ENCODE measurements at regions not wholly inside any gene's neighbourhood (a gene's known extent, or its start where the extent isn't known, plus 50 kb on each side); places are given as distances from the start of the nearest gene placed in this dataset.

GRCh38 chr9:14447103-14447502 is 133.2 kb upstream of the NFIB start:
- in situ Hi-C loops (cut with MboI; ENCODE audit: low sequenced_read_pairs in 4 of 4) (loop anchor here in 1 of 4 donors (25.0 kb wide), 2 partner anchors 110 to 1235 kb away; no protein-coding TSS in a partner anchor), intact Hi-C loops (cut with DNase I; ENCODE audit: low total_unique reads) (no loop called here)

GRCh38 chr9:14445946-14446345 is 132.0 kb upstream of the NFIB start:
- Histone ChIP-seq H3K4me3 (no peak overlapping the region), H3K27me3 (no peaks in the 10 kb centered on the region), H3K9me3 (peaks cover 0 to 4% (median 0%) of the 10 kb centered on the region in 3 donors), H3K4me1 (no peaks in the 10 kb centered on the region), H3K36me3 (no peaks in the 10 kb centered on the region), H3K27ac (no peak overlapping the region)
- DNase-seq, result no peak
- in situ Hi-C loops (cut with MboI; ENCODE audit: low sequenced_read_pairs in 4 of 4), result loop anchor here in 1 of 4 donors (25.0 kb wide), 2 partner anchors 109 to 1234 kb away; no protein-coding TSS in a partner anchor
- no peak for TF ChIP-seq CTCF (IDR thresholded peaks at IDR 0.05 in 4 of 5, conservative IDR thresholded peaks at IDR 0.05 in 1 of 5)
- TF ChIP-seq POLR2A (IDR thresholded peaks at IDR 0.05), result no peak
- intact Hi-C loops (cut with DNase I; ENCODE audit: low total_unique reads), result no loop called here
- ATAC-seq, result no peak

More at GRCh38 chr9:14447103-14447502, 133.2 kb upstream of the NFIB start:
- no peak overlapping the region for H3K27ac ChIP-seq
- ATAC-seq (no peak), DNase-seq (no peak)
- H3K27me3 ChIP-seq, result no peaks in the 10 kb centered on the region
- peaks cover 0 to 4% (median 0%) of the 10 kb centered on the region in 3 donors for H3K9me3 ChIP-seq
- no peak for TF ChIP-seq POLR2A (IDR thresholded peaks at IDR 0.05)
- TF ChIP-seq CTCF (IDR thresholded peaks at IDR 0.05 in 4 of 5, conservative IDR thresholded peaks at IDR 0.05 in 1 of 5), result no peak
- no peaks in the 10 kb centered on the region for H3K36me3 ChIP-seq
- H3K4me1 ChIP-seq, result no peaks in the 10 kb centered on the region
- H3K4me3 ChIP-seq, result no peak overlapping the region

GRCh38 chr9:14442956-14443355 is 129.0 kb upstream of the NFIB start:
- no peak for DNase-seq
- H3K36me3 ChIP-seq, result no peaks in the 10 kb centered on the region
- H3K9me3 ChIP-seq, result peaks cover 0 to 4% (median 0%) of the 10 kb centered on the region in 3 donors
- no peak for ATAC-seq
- H3K4me3 ChIP-seq, result no peak overlapping the region
- in situ Hi-C loops (cut with MboI; ENCODE audit: low sequenced_read_pairs in 4 of 4) (loop anchor here in 1 of 4 donors (25.0 kb wide), 2 partner anchors 106 to 1231 kb away; no protein-coding TSS in a partner anchor), intact Hi-C loops (cut with DNase I; ENCODE audit: low total_unique reads) (no loop called here)
- no peaks in the 10 kb centered on the region for H3K4me1 ChIP-seq
- TF ChIP-seq POLR2A (IDR thresholded peaks at IDR 0.05), result no peak
- TF ChIP-seq CTCF (IDR thresholded peaks at IDR 0.05 in 4 of 5, conservative IDR thresholded peaks at IDR 0.05 in 1 of 5), result no peak
- H3K27ac ChIP-seq, result no peak overlapping the region
- no peaks in the 10 kb centered on the region for H3K27me3 ChIP-seq

GRCh38 chr9:14441976-14442651 is 128.2 kb upstream of the NFIB start:
- H3K27ac ChIP-seq, result no peak overlapping the region
- in situ Hi-C loops (cut with MboI; ENCODE audit: low sequenced_read_pairs in 4 of 4) (loop anchor here in 1 of 4 donors (25.0 kb wide), 2 partner anchors 105 to 1230 kb away; no protein-coding TSS in a partner anchor), intact Hi-C loops (cut with DNase I; ENCODE audit: low total_unique reads) (no loop called here)
- no peaks in the 10 kb centered on the region for H3K9me3 ChIP-seq
- H3K36me3 ChIP-seq, result no peaks in the 10 kb centered on the region
- no peak for DNase-seq
- no peak overlapping the region for H3K4me3 ChIP-seq
- TF ChIP-seq CTCF (IDR thresholded peaks at IDR 0.05 in 4 of 5, conservative IDR thresholded peaks at IDR 0.05 in 1 of 5) (no peak), POLR2A (IDR thresholded peaks at IDR 0.05) (no peak)
- H3K27me3 ChIP-seq, result no peaks in the 10 kb centered on the region
- ATAC-seq, result no peak
- no peaks in the 10 kb centered on the region for H3K4me1 ChIP-seq

Data from gastrocnemius medialis (tissue), 4 donors.